HepG2 (cell line): ENCODE measurements at regions not wholly inside any gene's neighbourhood (a gene's known extent, or its start where the extent isn't known, plus 50 kb on each side); places are given as distances from the start of the nearest gene placed in this dataset.

Experiments
- ATAC-seq: fragments of 200-7000 bp; cut with Tn5 transposase; 3 replicates; pipeline ENCODE4 v1.9.1; 2020; ENCODE audit warnings: mild to moderate bottlenecking, moderate library complexity
- BruUV-seq: library from RNA; stranded (reverse); fragments of 400-500 nt; replicated peaks from 2 replicates; lab custom pipeline; 2021; lab: Mats Ljungman, UMichigan
- CTCF ChIA-PET: fragments of 300-600 bp; formaldehyde crosslinking; extraction: SDS; loops from one replicate; lab custom pipeline; 2021; ENCODE audit warnings: low total read pairs, inconsistent platforms, low intra/inter-chr PET ratio; lab: Yijun Ruan, JAX
- POLR2A ChIA-PET: fragments of 350-600 bp; sonication (Branson Sonifier 250); formaldehyde crosslinking; loops from one replicate; lab custom pipeline; 2020; ENCODE audit warnings: antibody characterized with exemption, inconsistent platforms; lab: Yijun Ruan, JAX
- DNase-seq: peaks from one replicate; pipeline ENCODE4 v3.0.0-alpha.2; 2015; ENCODE audit warnings: low spot score
- FAIRE-seq: peaks from 3 replicates; lab custom pipeline; 2011; peaks lifted over from hg19 to GRCh38; lab: Jason Lieb, UNC
- H2AFZ ChIP-seq: one replicate; pipeline ENCODE4 v1.6.1; 2011; ENCODE audit warnings: low read length, inconsistent platforms
- H3K27ac ChIP-seq: fragments of 300-600 bp; 3 replicates; pipeline ENCODE4 v1.8.0; 2011; ENCODE audit warnings: mixed run types, mild to moderate bottlenecking, mixed read lengths, low read length, inconsistent platforms; ENCODE audit not compliant: insufficient read depth; ENCODE audit errors: extremely low read length
- H3K27me3 ChIP-seq, 2 experiments: fragments of 200-600 bp in 1 of 2; 2 replicates in 1 of 2; 3 replicates in 1 of 2; pipeline versions ENCODE4 v1.6.0 to v1.8.0; 2011; ENCODE audit warnings: low read length in 2 of 2, mild to moderate bottlenecking in 2 of 2, moderate library complexity in 2 of 2, inconsistent platforms in 1 of 2; ENCODE audit not compliant: insufficient read depth in 2 of 2, control insufficient read depth in 1 of 2
- H3K36me3 ChIP-seq, 2 experiments: fragments of 200-600 bp in 1 of 2; replicated peaks in 1 of 2; 2 replicates in 1 of 2; 3 replicates in 1 of 2; pipeline versions ENCODE4 v1.5.1 to v1.8.0; 2011; ENCODE audit warnings: low read length in 2 of 2, inconsistent platforms in 1 of 2; ENCODE audit not compliant: insufficient read depth in 2 of 2, control insufficient read depth in 1 of 2
- H3K4me1 ChIP-seq: 2 replicates; pipeline ENCODE4 v1.5.1; 2012; ENCODE audit warnings: low read length, inconsistent platforms; ENCODE audit not compliant: insufficient read depth
- H3K4me2 ChIP-seq: 2 replicates; pipeline ENCODE4 v1.6.0; 2011; ENCODE audit warnings: low read depth, low read length, inconsistent platforms
- H3K4me3 ChIP-seq, 3 experiments: fragments of 200-600 bp in 1 of 3; sonication (generic), shearing (Covaris generic) in 1 of 3; replicated peaks in 1 of 3; 2 replicates each; pipeline ENCODE4 v1.5.1; 2011 to 2016; ENCODE audit warnings: low read length in 3 of 3, inconsistent platforms in 2 of 3, low read depth in 2 of 3, mild to moderate bottlenecking in 2 of 3, control low read depth in 1 of 3, mixed read lengths in 1 of 3; ENCODE audit not compliant: insufficient read depth in 1 of 3
- H3K79me2 ChIP-seq: one replicate; pipeline ENCODE4 v1.6.1; 2011; ENCODE audit warnings: low read length, inconsistent platforms; ENCODE audit not compliant: insufficient read depth
- H3K9ac ChIP-seq: 2 replicates; pipeline ENCODE4 v1.6.0; 2011; ENCODE audit warnings: mild to moderate bottlenecking, low read depth, low read length, inconsistent platforms; ENCODE audit not compliant: insufficient read depth
- H3K9me3 ChIP-seq: 2 replicates; pipeline ENCODE4 v1.5.1; 2012; ENCODE audit warnings: mild to moderate bottlenecking, low read length
- H4K20me1 ChIP-seq: 2 replicates; pipeline ENCODE4 v1.6.0; 2011; ENCODE audit warnings: inconsistent platforms, mild to moderate bottlenecking, low read length, moderate library complexity; ENCODE audit not compliant: insufficient read depth
- AGO1 ChIP-seq: fragments of 200-400 bp; formaldehyde crosslinking; IDR thresholded peaks from 2 replicates; pipeline ENCODE4 v1.6.1; 2017; ENCODE audit warnings: mild to moderate bottlenecking, low read depth, low read length, moderate library complexity; ENCODE audit not compliant: poor library complexity, severe bottlenecking
- ATF6 ChIP-seq: sonication (generic); formaldehyde crosslinking; conservative IDR thresholded peaks from 2 replicates; pipeline ENCODE4 v1.4.0; 2020; ENCODE audit warnings: missing genetic modification reagents
- BRF2 ChIP-seq: sonication (generic); formaldehyde crosslinking; IDR thresholded peaks from 2 replicates; pipeline ENCODE4 v1.8.1; 2022; ENCODE audit warnings: mild to moderate bottlenecking, missing genetic modification reagents
- FUBP1 ChIP-seq: sonication (generic); formaldehyde crosslinking; IDR thresholded peaks from 2 replicates; pipeline ENCODE4 v1.5.1; 2020; ENCODE audit warnings: missing genetic modification reagents, mild to moderate bottlenecking, borderline replicate concordance
- NR2F2 ChIP-seq: IDR thresholded peaks from 2 replicates; pipeline ENCODE4 v1.6.1; 2012; ENCODE audit warnings: low read depth, inconsistent platforms, borderline replicate concordance
- RARG ChIP-seq: sonication (generic); formaldehyde crosslinking; IDR thresholded peaks from 2 replicates; pipeline ENCODE4 v1.4.0; 2020; ENCODE audit warnings: low read depth, mild to moderate bottlenecking, missing genetic modification reagents
- ZNF260 ChIP-seq: sonication (generic); formaldehyde crosslinking; IDR thresholded peaks from 2 replicates; pipeline ENCODE4 v1.4.0; 2020; ENCODE audit warnings: missing genetic modification reagents, low read depth, mild to moderate bottlenecking, borderline replicate concordance
- ZNF431 ChIP-seq: sonication (generic); formaldehyde crosslinking; IDR thresholded peaks from 2 replicates; pipeline ENCODE4 v1.9.0; 2022; ENCODE audit warnings: missing genetic modification reagents, low read depth, mild to moderate bottlenecking, borderline replicate concordance
- ZSCAN22 ChIP-seq: sonication (generic); formaldehyde crosslinking; IDR thresholded peaks from 2 replicates; pipeline ENCODE4 v1.4.0; 2020; ENCODE audit warnings: mild to moderate bottlenecking, missing genetic modification reagents
- WGBS: methylation state at CpG from one replicate; pipeline ENCODE4 v1.1.6; 2017; ENCODE audit warnings: low lambda C conversion rate; 5-methylcytosine and 5-hydroxymethylcytosine counted together
- in situ Hi-C: cut with HindIII; loops from 2 replicates; pipeline ENCODE4 v1.10.0; 2017; ENCODE audit warnings: low pct_unique_long_range_greater_than_20kb; ENCODE audit not compliant: extremely low pct_ligation_motif_present
- intact Hi-C: fragments of 100-400 bp; cut with micrococcal nuclease; formaldehyde crosslinking; loops from one replicate; pipeline ENCODE4 v1.10.0; 2022; ENCODE audit not compliant: unreplicated experiment

- Histone ChIP-seq H3K4me2 (no peak overlapping the region), H4K20me1 (no peaks in the 10 kb centered on the region), H2AFZ (no peak overlapping the region), H3K4me1 (no peaks in the 10 kb centered on the region), H3K27ac (no peak overlapping the region), H3K36me3 (no peaks in the 10 kb centered on the region), H3K79me2 (no peaks in the 10 kb centered on the region), H3K9ac (no peak overlapping the region), H3K4me3 (no peak overlapping the region), H3K9me3 (no peaks in the 10 kb centered on the region), H3K27me3 (no peaks in the 10 kb centered on the region)
- DNase-seq, result no peak
- TF ChIP-seq ZNF431 (CRISPR knock-in tag), result no peak
- TF ChIP-seq RARG, result no peak
- TF ChIP-seq BRF2 (CRISPR knock-in tag), result no peak
- no peak for TF ChIP-seq AGO1
- TF ChIP-seq NR2F2, result no peak
- no peak for TF ChIP-seq ZNF260 (CRISPR knock-in tag)
- no peak for TF ChIP-seq ATF6 (CRISPR knock-in tag)
- no peak for TF ChIP-seq ZSCAN22 (CRISPR knock-in tag)
- TF ChIP-seq FUBP1 (CRISPR knock-in tag), result no peak
- ChIA-PET CTCF (no interaction called here), POLR2A (no interaction called here)
- in situ Hi-C loops (no loop called here), intact Hi-C loops (no loop called here)
- BruUV-seq, result no TSS peak
- no peak for ATAC-seq
- FAIRE-seq, result no peak
- 0% methylated on average over 1 of the region's 1 CpG for WGBS
Measured at GRCh38 chr2:147546109-147546508, 298.7 kb upstream of the ACVR2A start.
